ENCODE measurements at regions not wholly inside any gene's neighbourhood (a gene's known extent, or its start where the extent isn't known, plus 50 kb on each side); places are given as distances from the start of the nearest gene placed in this dataset.
"Not testable (repeated sequence)": the region's sequence is repeated elsewhere in the genome, so short reads cannot be mapped to it uniquely, and the experiment has no call there.

DNA sequence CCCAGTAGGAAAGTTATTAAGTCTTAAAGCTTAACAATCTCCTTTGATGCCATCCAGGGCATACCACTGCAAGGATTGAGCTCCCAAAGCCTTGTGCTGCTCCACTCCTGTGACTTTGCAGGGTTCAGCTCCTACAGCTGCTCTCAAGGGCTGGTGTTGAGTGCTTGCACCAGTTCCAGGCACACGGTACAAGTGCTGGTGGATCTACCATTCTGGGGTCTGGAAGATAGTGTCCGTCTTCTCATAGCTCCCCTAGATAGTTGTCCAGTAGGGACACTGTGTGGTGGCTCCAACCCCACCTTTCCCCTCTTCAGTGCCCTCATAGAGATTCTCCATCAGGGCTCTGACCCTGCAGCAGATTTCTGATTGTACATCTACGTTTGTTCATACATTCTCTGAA lies 617.8 kb upstream of the TPTE start:
- H3K4me1 ChIP-seq (ENCODE audit: control insufficient read depth in 2 of 3, insufficient read depth in 2 of 3, low read depth in 1 of 3, low read length in 3 of 3); H3K36me3 ChIP-seq (ENCODE audit: control insufficient read depth in 2 of 3, insufficient read depth in 3 of 3, low read length in 3 of 3); H3K27me3 ChIP-seq (ENCODE audit: control insufficient read depth, insufficient read depth, low read length); H3K9ac ChIP-seq (ENCODE audit: low read length in 3 of 3); H3K9me3 ChIP-seq (ENCODE audit: control insufficient read depth in 2 of 3, insufficient read depth in 1 of 3, low read length in 3 of 3); H3K4me3 ChIP-seq (ENCODE audit: low read length in 3 of 3); intact Hi-C loops (cut with DNase I); FAIRE-seq; H3K27ac ChIP-seq (ENCODE audit: low read depth in 2 of 2, low read length in 2 of 2): not testable (repeated sequence)
- DNase-seq, result peak in 1 of 5 donors; percentile 25

DNA sequence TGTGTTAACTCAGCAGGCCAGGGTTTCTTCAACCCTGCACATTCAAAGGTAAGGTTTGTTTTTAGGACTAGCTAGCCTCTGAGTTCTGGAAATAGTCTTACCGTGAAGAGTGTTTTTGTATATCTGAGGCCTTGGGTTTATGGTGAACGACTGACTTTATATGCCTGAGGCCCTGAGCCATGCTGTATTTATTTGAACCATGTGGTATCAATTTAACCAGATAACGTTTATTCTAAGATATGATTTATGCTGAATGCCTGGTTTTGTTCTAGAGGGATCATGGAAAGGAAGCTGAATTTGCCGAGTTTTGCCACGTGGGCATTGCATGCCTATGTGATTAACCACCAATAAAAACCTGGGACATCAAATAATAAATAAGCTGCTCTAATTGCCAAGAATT lies 607.2 kb upstream of the TPTE start:
- H3K9ac ChIP-seq (ENCODE audit: low read length in 3 of 3); intact Hi-C loops (cut with DNase I); H3K36me3 ChIP-seq (ENCODE audit: control insufficient read depth in 2 of 3, insufficient read depth in 3 of 3, low read length in 3 of 3); H3K27me3 ChIP-seq (ENCODE audit: control insufficient read depth, insufficient read depth, low read length); FAIRE-seq; H3K4me3 ChIP-seq (ENCODE audit: low read length in 3 of 3); H3K4me1 ChIP-seq (ENCODE audit: control insufficient read depth in 2 of 3, insufficient read depth in 2 of 3, low read depth in 1 of 3, low read length in 3 of 3); H3K9me3 ChIP-seq (ENCODE audit: control insufficient read depth in 2 of 3, insufficient read depth in 1 of 3, low read length in 3 of 3); H3K27ac ChIP-seq (ENCODE audit: low read depth in 2 of 2, low read length in 2 of 2); DNase-seq: not testable (repeated sequence)

DNA sequence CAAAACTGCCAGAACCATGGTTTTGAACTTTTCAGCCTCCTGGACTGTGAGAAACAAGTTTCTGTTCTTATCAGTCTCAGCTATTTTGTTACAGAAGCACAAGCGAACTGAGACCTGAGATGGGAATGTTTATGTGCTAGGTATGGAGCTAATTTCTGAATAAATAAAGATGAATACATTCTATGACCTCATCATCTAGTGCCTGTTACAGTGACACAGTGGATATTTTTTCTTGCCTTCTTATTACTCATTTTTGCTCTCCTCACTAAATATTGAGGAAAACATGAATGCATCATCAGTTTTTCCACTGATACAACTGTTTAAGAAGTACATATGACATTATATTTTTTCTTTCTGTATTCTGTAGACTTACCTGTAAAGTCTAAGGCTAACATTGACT lies 601.9 kb upstream of the TPTE start:
- intact Hi-C loops (cut with DNase I), result not testable (repeated sequence)

DNA sequence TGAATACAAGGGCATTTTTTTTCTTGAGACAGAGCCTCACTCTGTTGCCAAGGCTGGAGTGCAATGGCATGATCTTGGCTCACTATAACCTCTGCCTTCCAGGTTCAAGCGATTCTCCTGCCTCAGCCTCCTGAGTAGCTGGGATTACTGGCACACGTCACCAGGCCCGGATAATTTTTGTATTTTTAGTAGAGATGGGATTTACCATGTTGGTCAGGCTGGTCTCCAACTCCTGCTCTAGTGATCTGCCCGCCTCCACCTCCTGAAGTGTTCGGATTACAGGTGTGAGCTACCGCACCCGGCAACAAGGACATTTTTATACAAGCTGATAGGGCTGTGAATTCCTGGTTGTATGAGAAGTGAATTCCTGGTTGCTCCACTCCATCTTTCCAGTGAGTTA lies 577.7 kb upstream of the TPTE start:
- H3K27me3 ChIP-seq (ENCODE audit: control insufficient read depth, insufficient read depth, low read length); H3K36me3 ChIP-seq (ENCODE audit: control insufficient read depth in 2 of 3, insufficient read depth in 3 of 3, low read length in 3 of 3); H3K27ac ChIP-seq (ENCODE audit: low read depth in 2 of 2, low read length in 2 of 2); H3K9me3 ChIP-seq (ENCODE audit: control insufficient read depth in 2 of 3, insufficient read depth in 1 of 3, low read length in 3 of 3); H3K4me3 ChIP-seq (ENCODE audit: low read length in 3 of 3); DNase-seq; H3K9ac ChIP-seq (ENCODE audit: low read length in 3 of 3); intact Hi-C loops (cut with DNase I); H3K4me1 ChIP-seq (ENCODE audit: control insufficient read depth in 2 of 3, insufficient read depth in 2 of 3, low read depth in 1 of 3, low read length in 3 of 3); FAIRE-seq: not testable (repeated sequence)

More for the DNA sequence above, 601.9 kb upstream of the TPTE start:
- H3K9ac ChIP-seq (ENCODE audit: low read length in 3 of 3); FAIRE-seq; H3K9me3 ChIP-seq (ENCODE audit: control insufficient read depth in 2 of 3, insufficient read depth in 1 of 3, low read length in 3 of 3); H3K4me3 ChIP-seq (ENCODE audit: low read length in 3 of 3); H3K27me3 ChIP-seq (ENCODE audit: control insufficient read depth, insufficient read depth, low read length); H3K27ac ChIP-seq (ENCODE audit: low read depth in 2 of 2, low read length in 2 of 2); H3K36me3 ChIP-seq (ENCODE audit: control insufficient read depth in 2 of 3, insufficient read depth in 3 of 3, low read length in 3 of 3); H3K4me1 ChIP-seq (ENCODE audit: control insufficient read depth in 2 of 3, insufficient read depth in 2 of 3, low read depth in 1 of 3, low read length in 3 of 3); DNase-seq: not testable (repeated sequence)

DNA sequence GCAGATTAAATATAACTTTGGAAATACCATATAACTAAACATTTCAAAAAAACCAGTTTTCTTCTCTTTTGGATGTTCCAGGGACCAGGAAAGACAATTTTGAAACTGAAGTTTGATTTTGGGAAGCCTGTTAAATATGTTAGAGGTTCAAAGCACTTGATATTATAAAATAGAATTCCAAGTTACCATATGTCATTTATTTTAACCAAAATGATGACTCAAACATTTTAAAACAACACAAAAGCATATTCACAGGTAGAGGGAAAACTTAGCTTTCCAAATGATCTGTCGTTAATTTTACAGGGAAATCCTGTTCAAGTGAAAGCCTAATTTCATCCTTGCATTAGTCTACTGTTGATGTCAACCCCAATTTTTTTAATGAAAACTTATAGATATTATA lies 575.3 kb upstream of the TPTE start:
- H3K4me1 ChIP-seq (ENCODE audit: control insufficient read depth in 2 of 3, insufficient read depth in 2 of 3, low read depth in 1 of 3, low read length in 3 of 3); H3K27me3 ChIP-seq (ENCODE audit: control insufficient read depth, insufficient read depth, low read length); H3K27ac ChIP-seq (ENCODE audit: low read depth in 2 of 2, low read length in 2 of 2); H3K9me3 ChIP-seq (ENCODE audit: control insufficient read depth in 2 of 3, insufficient read depth in 1 of 3, low read length in 3 of 3); H3K36me3 ChIP-seq (ENCODE audit: control insufficient read depth in 2 of 3, insufficient read depth in 3 of 3, low read length in 3 of 3); H3K9ac ChIP-seq (ENCODE audit: low read length in 3 of 3); intact Hi-C loops (cut with DNase I); DNase-seq; H3K4me3 ChIP-seq (ENCODE audit: low read length in 3 of 3); FAIRE-seq: not testable (repeated sequence)

DNA sequence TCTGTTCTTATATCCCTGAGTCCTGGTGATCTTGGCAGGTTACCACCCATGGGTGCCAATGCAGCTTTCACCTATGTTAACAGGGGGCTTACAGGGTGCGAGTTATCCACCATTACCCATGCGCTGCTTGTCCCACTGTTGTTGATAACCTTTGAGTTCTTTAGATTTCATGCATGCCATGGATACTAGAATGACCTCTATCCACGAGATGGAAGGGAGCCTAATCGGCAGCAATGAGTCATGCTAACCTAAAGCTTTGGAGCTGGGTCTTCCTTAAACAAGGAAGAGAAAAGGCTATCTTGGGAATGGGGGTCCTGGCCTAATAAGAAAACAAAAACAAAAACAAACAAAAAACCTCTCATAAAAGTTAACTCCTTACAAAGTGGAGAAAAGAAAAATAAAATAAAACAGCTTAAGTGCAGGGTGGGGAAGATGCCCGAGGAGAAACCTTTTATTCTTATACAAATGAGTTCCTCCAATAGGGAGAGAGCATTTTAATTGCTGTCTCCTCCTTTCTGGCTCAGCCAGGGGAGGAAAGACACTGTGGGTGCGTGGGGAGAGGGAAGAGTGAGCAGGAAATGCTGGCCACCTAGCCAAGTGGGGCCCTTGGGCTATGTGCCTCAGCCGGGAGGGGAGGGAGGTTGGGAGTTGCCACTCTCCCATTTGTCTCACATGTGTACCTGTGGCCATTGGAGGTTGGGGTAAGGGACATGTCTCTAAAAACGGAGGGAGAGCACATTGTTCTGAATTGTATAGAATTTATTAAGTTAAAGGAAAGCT lies 571.7 kb upstream of the TPTE start:
- DNase-seq; H3K36me3 ChIP-seq (ENCODE audit: control insufficient read depth in 2 of 3, insufficient read depth in 3 of 3, low read length in 3 of 3); H3K27me3 ChIP-seq (ENCODE audit: control insufficient read depth, insufficient read depth, low read length); H3K4me1 ChIP-seq (ENCODE audit: control insufficient read depth in 2 of 3, insufficient read depth in 2 of 3, low read depth in 1 of 3, low read length in 3 of 3); H3K4me3 ChIP-seq (ENCODE audit: low read length in 3 of 3); H3K9ac ChIP-seq (ENCODE audit: low read length in 3 of 3); H3K9me3 ChIP-seq (ENCODE audit: control insufficient read depth in 2 of 3, insufficient read depth in 1 of 3, low read length in 3 of 3); H3K27ac ChIP-seq (ENCODE audit: low read depth in 2 of 2, low read length in 2 of 2); FAIRE-seq; intact Hi-C loops (cut with DNase I): not testable (repeated sequence)

DNA sequence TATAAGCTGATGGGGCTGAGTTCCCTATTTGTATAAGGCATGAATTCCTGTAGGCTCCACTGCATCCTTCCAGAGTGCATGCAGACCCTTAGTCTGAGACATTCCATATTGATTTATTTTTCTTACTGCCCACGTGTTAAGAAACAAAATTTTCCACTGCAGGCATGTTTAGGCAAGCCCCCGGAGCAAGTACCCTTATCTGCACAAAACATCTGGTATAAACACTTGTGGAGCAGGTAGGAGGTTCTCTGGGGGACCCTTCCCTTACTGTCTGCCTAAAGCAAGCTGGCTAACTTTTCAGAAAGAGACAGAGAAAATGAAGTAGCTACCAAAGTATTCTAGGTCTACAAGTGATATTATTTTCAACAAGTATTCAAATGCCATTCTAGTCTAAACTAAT lies 571.0 kb upstream of the TPTE start:
- H3K9ac ChIP-seq (ENCODE audit: low read length in 3 of 3); intact Hi-C loops (cut with DNase I); H3K4me1 ChIP-seq (ENCODE audit: control insufficient read depth in 2 of 3, insufficient read depth in 2 of 3, low read depth in 1 of 3, low read length in 3 of 3); H3K27ac ChIP-seq (ENCODE audit: low read depth in 2 of 2, low read length in 2 of 2); H3K36me3 ChIP-seq (ENCODE audit: control insufficient read depth in 2 of 3, insufficient read depth in 3 of 3, low read length in 3 of 3); H3K9me3 ChIP-seq (ENCODE audit: control insufficient read depth in 2 of 3, insufficient read depth in 1 of 3, low read length in 3 of 3); FAIRE-seq; H3K27me3 ChIP-seq (ENCODE audit: control insufficient read depth, insufficient read depth, low read length); DNase-seq; H3K4me3 ChIP-seq (ENCODE audit: low read length in 3 of 3): not testable (repeated sequence)

DNA sequence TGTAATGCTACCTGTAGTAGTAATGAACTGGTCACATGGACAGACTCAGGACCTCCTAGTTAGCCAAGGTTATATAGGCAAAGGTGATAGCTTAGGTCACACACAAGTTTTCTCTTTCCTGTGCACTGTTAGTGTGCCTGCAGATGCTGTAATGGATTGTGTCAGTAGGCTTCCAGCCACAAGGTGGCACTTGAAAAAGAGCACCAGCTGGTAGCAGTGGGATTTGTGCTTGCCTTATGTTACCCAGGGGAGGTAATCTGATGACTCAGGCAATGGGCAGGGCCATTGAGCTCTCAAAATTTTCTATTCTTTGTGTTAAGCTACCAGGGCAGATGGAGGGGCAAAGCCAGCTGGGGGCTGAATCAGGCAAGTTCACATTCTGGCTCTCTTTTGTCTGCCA lies 562.6 kb upstream of the TPTE start:
- H3K27me3 ChIP-seq (ENCODE audit: control insufficient read depth, insufficient read depth, low read length); H3K27ac ChIP-seq (ENCODE audit: low read depth in 2 of 2, low read length in 2 of 2); H3K4me3 ChIP-seq (ENCODE audit: low read length in 3 of 3); FAIRE-seq; intact Hi-C loops (cut with DNase I); H3K9ac ChIP-seq (ENCODE audit: low read length in 3 of 3); H3K9me3 ChIP-seq (ENCODE audit: control insufficient read depth in 2 of 3, insufficient read depth in 1 of 3, low read length in 3 of 3); H3K4me1 ChIP-seq (ENCODE audit: control insufficient read depth in 2 of 3, insufficient read depth in 2 of 3, low read depth in 1 of 3, low read length in 3 of 3); DNase-seq; H3K36me3 ChIP-seq (ENCODE audit: control insufficient read depth in 2 of 3, insufficient read depth in 3 of 3, low read length in 3 of 3): not testable (repeated sequence)
